HuH-7 (cell line): ENCODE measurements at regions not wholly inside any gene's neighbourhood (a gene's known extent, or its start where the extent isn't known, plus 50 kb on each side); places are given as distances from the start of the nearest gene placed in this dataset.
"Not testable (repeated sequence)": the region's sequence is repeated elsewhere in the genome, so short reads cannot be mapped to it uniquely, and the experiment has no call there.

Experiments used
- DNase-seq: peaks from one replicate; pipeline ENCODE4 v3.0.0; 2011; ENCODE audit warnings: low spot score

DNA sequence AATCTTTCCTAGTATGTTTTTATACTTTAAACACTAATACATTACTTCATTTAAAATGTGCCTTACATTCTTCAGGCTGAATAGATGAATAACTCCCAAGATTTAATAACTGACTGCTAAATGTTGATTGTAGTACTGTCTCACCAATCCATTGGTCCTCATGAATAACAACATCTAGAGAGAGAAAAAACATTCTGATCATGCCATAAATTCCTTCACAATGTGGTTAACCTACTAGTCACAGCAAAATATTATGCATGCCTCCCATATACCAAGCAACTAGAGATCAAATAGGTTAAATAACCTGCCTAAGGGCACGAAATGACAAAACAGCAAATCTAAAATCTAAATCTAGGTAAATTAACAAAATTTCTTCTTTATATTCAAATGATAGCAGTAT is 66.2 kb downstream of the SYT15 start:
- DNase-seq = not testable (repeated sequence)

DNA sequence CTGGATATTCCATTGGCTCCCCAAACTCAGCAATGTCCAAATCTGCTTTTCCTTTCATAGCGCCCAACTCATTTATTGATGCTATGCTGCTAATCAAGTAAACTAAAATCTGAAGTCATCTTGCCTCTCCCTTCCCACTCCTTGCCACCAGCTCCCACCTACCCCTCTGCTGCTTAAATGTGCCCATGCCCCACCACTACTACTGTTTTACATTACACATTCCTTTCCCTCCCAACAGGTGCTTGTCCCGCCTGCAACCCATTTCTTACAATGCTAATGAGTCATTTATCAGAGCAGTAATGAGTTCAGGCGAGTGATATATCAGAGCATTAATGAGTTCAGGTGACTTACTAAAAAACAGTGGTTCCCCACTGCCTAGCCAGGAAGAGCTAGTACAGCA is 67.2 kb downstream of the SYT15 start:
- DNase-seq = not testable (repeated sequence)

GRCh38 chr10:46650967-46651366 is 72.0 kb downstream of the SYT15 start:
- DNase-seq = not testable (repeated sequence)

DNA sequence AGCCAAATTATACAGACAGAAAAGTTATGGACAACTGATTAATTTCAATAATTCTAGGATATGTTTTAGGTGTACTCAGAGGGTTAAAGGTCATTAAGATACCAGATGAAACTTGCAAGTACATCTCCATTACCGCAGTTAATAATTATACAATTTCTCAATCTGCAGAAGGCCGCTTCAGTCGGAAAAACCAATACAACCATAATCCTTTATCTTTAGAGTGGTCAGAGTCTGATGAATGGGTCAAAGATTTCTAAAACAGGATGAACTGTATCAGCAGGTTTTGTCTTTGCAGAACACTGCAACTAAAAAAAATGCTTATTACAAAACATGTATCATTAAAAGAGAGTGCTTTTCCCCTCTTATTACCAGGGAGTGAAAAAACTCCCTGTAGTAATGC is 78.5 kb downstream of the SYT15 start:
- not testable (repeated sequence) for DNase-seq

DNA sequence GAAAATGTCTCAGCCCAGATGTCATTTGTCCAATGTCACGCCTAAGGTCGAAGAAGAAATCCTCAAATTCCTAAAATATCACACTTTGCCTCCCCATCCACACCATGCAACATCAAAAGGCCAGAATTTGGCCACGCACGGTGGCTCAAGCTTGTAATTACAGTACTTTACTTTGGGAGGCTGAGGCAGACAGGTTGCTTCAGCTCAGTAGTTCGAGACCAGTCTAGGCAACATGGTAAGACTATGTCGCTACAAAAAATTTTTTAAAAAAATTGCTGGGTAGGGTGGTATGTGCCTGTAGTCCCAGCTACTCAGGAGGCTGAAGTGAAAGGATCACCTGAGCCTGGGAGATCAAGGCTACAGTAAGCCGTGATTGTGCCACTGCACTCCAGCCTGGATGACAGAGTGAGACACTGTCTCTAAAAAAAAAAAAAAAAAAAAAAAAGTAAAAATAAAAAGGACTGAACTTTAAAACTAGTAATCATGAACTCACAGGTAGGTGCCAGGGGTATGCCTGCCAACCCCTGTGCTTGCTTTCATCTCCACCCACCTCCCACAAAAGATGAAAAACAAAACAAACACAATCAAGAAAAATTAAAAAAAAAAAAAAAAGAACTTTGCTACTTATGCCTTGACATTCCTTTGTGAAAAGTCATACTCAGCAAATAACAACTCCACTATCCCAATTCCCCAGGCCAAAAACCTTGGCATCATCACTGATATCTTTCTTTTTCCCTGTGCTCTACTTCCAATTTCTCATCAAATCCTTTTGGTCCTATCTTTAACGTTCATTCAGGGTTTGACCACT is 81.3 kb downstream of the SYT15 start:
- not testable (repeated sequence) for DNase-seq

GRCh38 chr10:46660835-46661164 is 81.9 kb downstream of the SYT15 start:
- DNase-seq = not testable (repeated sequence)

- not testable (repeated sequence) for DNase-seq
Measured at GRCh38 chr10:46665536-46665935, 86.6 kb downstream of the SYT15 start.

DNA sequence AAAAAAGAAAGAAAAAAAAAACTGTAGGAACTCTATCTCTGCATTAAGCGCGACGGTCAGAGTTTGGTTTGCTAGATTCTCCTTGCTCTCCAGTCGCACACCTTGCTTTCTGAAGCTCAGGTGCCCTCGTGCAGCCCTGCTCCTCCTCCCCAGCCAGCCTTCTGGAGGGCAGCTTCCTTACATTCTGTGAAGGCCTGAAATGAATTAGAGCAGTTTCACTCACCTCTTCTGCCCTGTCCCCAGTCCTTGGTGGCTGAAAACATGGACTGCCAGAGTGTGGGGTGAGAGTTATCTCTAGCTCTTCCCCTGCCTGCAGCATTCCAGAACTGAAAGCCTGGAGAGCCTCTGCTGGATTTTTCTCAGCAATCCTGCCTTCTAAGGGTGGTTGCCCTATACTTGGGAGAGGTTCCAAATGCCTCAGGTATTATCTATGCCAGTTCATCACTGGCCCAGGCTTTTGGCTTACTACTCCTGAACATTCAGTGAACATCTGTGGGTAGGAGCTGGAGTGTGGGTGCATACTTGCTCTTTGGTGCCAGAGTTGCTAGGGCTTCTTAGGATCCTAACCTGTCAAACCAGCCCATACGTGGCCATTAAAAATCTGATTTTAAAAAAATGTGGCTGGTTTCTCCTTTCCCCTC is 89.5 kb downstream of the SYT15 start:
- DNase-seq = not testable (repeated sequence)

DNA sequence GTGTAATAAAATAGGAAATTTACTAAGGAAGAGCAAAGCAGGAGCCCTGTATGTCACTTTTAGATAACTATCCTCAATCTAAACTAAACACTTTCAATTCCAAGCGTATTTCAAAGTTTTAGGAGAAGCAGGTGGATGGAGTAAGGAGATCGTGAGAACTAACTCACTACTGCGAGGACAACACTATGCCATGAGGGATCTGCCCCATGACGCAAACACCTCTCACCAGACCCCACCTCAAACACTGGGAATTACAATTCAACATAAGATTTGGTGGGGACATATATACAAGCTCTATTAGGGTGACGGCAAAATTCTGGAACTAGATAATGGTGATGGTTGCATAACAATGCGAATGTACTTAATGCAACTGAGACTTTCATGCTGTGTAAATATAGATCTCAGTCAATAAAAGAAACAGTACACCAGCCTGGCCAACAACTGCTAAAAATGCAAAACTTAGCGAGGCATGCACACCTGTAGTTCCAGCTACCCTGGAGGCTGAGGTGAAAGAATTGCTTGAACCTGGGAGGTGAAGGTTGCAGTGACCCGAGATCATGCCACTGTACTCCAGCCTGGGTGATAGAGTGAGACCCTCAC is 99.0 kb downstream of the SYT15 start:
- not testable (repeated sequence) for DNase-seq

GRCh38 chr10:46691397-46691796 is 112.5 kb downstream of the SYT15 start:
- not testable (repeated sequence) for DNase-seq

DNA sequence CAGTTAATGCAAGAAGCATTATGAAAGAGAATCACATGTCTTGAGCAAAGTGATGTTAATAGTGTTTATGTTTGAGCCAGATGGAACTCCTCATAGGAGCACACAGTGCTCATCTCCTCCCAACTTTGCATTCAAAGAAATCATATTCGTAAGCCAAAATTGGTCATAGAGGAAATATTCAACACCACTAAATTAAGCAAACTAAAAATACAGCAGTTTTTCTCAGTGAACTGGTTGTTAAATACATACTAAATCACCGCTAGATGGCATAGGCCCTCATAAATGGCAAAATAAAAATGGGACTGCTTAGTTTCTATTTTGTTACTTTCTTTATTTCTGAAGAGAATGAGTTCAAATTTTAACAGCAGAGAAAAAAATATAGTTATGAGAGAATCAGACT is 114.3 kb downstream of the SYT15 start:
- not testable (repeated sequence) for DNase-seq

- DNase-seq = not testable (repeated sequence)
Measured at GRCh38 chr10:46717264-46717663, 138.3 kb downstream of the SYT15 start.

GRCh38 chr10:46718014-46718413 is 139.1 kb downstream of the SYT15 start:
- DNase-seq = not testable (repeated sequence)

GRCh38 chr10:46720386-46720785 is 141.5 kb downstream of the SYT15 start:
- DNase-seq = not testable (repeated sequence)

- DNase-seq = not testable (repeated sequence)
Measured at GRCh38 chr10:46720811-46721518, 142.0 kb downstream of the SYT15 start.

DNA sequence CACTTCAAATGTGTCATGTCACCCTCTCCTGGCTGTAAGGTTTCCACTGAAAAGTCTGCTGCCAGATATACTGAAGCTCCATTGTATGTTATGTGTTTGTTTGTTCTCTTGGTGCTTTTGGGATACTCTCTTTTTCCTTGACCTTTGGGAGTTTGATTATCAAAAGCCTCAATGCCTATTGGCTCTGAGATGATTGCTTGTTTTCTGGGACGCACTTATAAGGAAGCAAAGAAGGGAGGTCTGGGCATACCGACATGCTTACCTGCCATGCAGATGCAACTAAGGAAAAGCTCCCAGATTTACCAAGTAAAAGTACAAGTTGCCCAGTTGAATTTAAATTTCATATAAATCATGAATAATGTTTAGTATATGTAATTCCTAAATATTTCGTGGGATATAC is 145.3 kb downstream of the SYT15 start:
- DNase-seq = not testable (repeated sequence)

DNA sequence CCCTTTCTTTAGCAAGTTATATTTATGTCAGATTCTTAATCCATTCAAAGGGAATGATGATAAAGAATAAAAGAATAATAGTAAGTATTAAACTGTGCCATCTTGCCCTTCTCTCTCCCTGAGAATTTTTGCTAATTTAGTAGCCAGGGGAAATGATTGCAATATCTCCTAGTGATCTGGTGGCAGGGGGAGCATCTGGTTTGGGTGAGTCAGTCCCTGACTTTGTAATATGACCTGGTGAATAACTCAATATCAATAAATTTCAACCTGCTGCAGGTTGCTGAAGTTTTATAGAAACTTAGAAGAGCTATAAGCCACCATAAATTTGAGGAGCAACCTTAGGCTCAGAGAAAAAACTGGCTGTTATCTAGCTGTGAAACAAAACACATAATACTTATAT is 149.4 kb downstream of the SYT15 start:
- DNase-seq = not testable (repeated sequence)

DNA sequence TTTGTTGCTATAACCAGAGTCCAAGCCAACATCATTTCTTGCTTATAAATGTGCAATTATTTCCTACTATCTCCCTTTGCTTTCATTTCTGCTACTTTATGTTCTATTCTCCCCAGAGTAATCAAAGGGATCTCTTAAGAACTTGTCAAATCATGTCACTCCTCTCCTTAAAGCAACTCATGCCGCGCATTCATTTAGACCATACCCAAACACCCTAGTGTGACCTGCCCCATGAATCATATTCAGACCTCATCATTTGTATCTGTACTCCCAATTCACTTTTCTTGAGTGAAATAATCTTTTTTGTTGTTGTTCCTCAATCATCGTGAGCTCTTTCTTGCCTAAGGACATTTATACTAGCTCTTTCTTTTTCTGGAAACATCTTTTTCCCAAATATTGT is 151.8 kb downstream of the SYT15 start:
- DNase-seq = not testable (repeated sequence)

GRCh38 chr10:46733635-46734261 is 154.8 kb downstream of the SYT15 start:
- DNase-seq = not testable (repeated sequence)

GRCh38 chr10:46734262-46734642 is 155.3 kb downstream of the SYT15 start:
- not testable (repeated sequence) for DNase-seq

DNA sequence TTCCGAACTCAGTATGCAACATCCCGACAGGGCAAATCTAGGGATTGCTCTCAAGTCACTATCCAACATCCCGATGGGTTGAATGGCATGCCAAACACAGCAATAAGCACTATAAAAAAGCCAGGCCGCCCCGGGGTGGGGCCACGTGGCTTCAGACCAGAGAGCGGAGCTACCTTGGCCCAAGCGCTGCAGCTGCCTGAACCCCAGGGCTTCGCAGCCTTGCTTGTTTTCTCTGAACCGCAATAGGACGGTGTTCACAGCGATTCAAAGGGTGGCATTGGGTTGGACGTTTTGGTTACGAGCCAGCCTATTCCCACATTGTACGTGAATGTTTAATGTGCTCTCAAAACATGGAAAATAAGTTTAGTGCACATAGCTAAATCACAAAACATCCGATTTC is 161.0 kb downstream of the SYT15 start:
- not testable (repeated sequence) for DNase-seq

DNA sequence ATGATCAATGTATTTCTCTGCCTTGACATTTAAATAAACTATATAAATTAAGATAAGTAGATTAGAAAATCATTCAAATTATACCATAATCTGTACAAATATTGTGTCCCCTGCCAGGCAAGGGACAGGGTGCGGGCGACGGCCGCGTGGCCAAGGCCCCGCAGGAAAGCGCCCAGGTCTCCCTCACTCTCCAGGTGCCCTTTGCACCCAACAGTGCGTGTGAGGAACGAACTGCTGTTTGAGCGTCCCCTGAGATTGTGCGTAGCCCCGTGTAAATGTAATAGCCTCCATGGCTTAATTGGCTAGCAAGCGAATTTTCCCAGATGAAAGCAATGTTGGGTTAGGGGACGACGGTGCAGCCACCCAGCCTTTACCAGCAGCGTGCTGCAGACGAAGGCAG is 161.4 kb downstream of the SYT15 start:
- DNase-seq = not testable (repeated sequence)
